Endodermal cell (in vitro differentiated cells): ENCODE measurements at regions not wholly inside any gene's neighbourhood (a gene's known extent, or its start where the extent isn't known, plus 50 kb on each side); places are given as distances from the start of the nearest gene placed in this dataset.

Source experiments
- DNase-seq: peaks from one replicate; pipeline ENCODE4 v3.0.0-alpha.2; 2017
- H3K27ac ChIP-seq: 2 replicates; pipeline ENCODE4 v1.5.1; 2013; ENCODE audit warnings: mild to moderate bottlenecking, low read depth, low read length, moderate library complexity
- H3K27me3 ChIP-seq: 2 replicates; pipeline ENCODE4 v1.6.1; 2013; ENCODE audit warnings: mild to moderate bottlenecking, low read length, moderate library complexity; ENCODE audit not compliant: insufficient read depth, control insufficient read depth, poor library complexity, severe bottlenecking
- H3K36me3 ChIP-seq: 2 replicates; pipeline ENCODE4 v1.7.0; 2013; ENCODE audit warnings: mild to moderate bottlenecking, low read length, moderate library complexity; ENCODE audit not compliant: control insufficient read depth, insufficient read depth
- H3K4me1 ChIP-seq: one replicate; pipeline ENCODE4 v1.7.0; 2013; ENCODE audit warnings: low read length; ENCODE audit not compliant: control insufficient read depth, insufficient read depth
- H3K4me3 ChIP-seq: 2 replicates; pipeline ENCODE4 v1.5.1; 2013; ENCODE audit warnings: mild to moderate bottlenecking, low read length, moderate library complexity
- H3K9ac ChIP-seq: 2 replicates; pipeline ENCODE4 v1.6.1; 2013; ENCODE audit warnings: mild to moderate bottlenecking, low read length, moderate library complexity; ENCODE audit not compliant: poor library complexity, severe bottlenecking; ENCODE audit errors: extremely low read depth
- H3K9me3 ChIP-seq: 2 replicates; pipeline ENCODE4 v1.6.1; 2013; ENCODE audit warnings: mild to moderate bottlenecking, low read length, moderate library complexity; ENCODE audit not compliant: control insufficient read depth
- H3K27ac Mint-ChIP-seq: 2 replicates; pipeline ENCODE4 v1.8.0; 2020; ENCODE audit warnings: mixed read lengths
- H3K27me3 Mint-ChIP-seq: 2 replicates; pipeline ENCODE4 v1.8.0; 2021; ENCODE audit warnings: mild to moderate bottlenecking, mixed read lengths; ENCODE audit not compliant: insufficient read depth
- H3K36me3 Mint-ChIP-seq: 2 replicates; pipeline ENCODE4 v1.8.0; 2020; ENCODE audit warnings: low read depth, mixed read lengths
- H3K4me1 Mint-ChIP-seq: 2 replicates; pipeline ENCODE4 v1.8.0; 2020; ENCODE audit warnings: mixed read lengths
- H3K4me3 Mint-ChIP-seq: 2 replicates; pipeline ENCODE4 v1.8.0; 2020; ENCODE audit warnings: mild to moderate bottlenecking, moderate library complexity, mixed read lengths
- H3K9me3 Mint-ChIP-seq: 2 replicates; pipeline ENCODE4 v1.8.0; 2020; ENCODE audit warnings: mild to moderate bottlenecking, mixed read lengths
- WGBS, 2 experiments: methylation state at CpG; one replicate each; pipeline versions ENCODE4 v1.1.5 to v1.1.7; 2013; ENCODE audit warnings: missing lambda C conversion rate in 2 of 2, mixed read lengths in 1 of 2; ENCODE audit not compliant: insufficient coverage in 1 of 2, insufficient read length in 1 of 2; 5-methylcytosine and 5-hydroxymethylcytosine counted together
- TF ChIP-seq, protein P1 (sequence below): fragments of 200-600 bp; sonication (generic); conservative IDR thresholded peaks from 2 replicates; pipeline ENCODE4 v1.5.0; 2021; ENCODE audit warnings: antibody characterized with exemption, mild to moderate bottlenecking

DNA sequence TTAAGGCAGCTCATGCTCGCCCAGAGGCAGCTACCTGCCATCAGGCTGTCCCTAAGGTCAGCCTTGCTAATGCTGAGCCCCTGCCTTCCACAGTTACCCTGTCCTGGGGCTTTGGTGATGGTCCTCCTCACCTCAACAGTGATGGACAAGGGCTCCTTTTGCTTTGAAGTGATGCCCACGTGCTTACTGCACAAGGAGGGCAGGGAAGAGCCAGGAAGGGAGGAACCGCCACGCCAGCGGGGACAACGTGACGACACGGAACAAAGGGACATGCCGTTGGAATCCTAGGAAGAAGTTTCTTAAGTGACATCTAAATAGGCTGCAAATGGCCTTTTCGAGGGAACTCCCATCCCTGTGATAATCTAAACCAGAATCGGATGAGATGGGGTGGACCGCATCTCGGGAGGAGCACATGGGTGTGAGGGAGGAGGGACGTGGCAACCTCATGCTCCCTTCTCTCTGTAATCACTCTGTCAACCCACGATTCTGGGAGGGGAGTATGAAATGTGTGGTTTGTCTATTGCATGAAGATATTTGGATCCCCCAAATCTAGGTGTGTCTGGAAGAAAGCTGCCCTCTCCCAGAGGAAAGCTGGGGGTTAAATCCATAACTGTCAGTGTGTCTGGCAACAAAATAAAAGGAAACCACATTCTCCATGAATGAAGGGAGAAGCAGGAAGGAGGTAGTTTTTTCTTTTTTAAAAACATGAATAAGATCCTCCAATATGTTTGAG, 110.9 kb upstream of the IRF2BP2 start:
- H3K36me3 ChIP-seq = no peaks in the 10 kb centered on the region
- H3K9ac ChIP-seq = no peak overlapping the region
- DNase-seq = no peak
- Mint-ChIP-seq H3K9me3 (no peaks in the 10 kb centered on the region), H3K27me3 (no peaks in the 10 kb centered on the region), H3K4me3 (no peak overlapping the region), H3K36me3 (no peaks in the 10 kb centered on the region), H3K4me1 (peaks cover 79% of the 10 kb centered on the region), H3K27ac (no peak overlapping the region)
- no peak overlapping the region for H3K4me3 ChIP-seq
- no peaks in the 10 kb centered on the region for H3K9me3 ChIP-seq
- no peak overlapping the region for H3K27ac ChIP-seq
- 95 to 99% methylated on average over 13 to 15 of the region's 15 CpGs for whole genome bisulfite sequencing, 2 experiments
- no peaks in the 10 kb centered on the region for H3K27me3 ChIP-seq
- H3K4me1 ChIP-seq = peaks cover 45% of the 10 kb centered on the region
- TF ChIP-seq, protein P1, sequence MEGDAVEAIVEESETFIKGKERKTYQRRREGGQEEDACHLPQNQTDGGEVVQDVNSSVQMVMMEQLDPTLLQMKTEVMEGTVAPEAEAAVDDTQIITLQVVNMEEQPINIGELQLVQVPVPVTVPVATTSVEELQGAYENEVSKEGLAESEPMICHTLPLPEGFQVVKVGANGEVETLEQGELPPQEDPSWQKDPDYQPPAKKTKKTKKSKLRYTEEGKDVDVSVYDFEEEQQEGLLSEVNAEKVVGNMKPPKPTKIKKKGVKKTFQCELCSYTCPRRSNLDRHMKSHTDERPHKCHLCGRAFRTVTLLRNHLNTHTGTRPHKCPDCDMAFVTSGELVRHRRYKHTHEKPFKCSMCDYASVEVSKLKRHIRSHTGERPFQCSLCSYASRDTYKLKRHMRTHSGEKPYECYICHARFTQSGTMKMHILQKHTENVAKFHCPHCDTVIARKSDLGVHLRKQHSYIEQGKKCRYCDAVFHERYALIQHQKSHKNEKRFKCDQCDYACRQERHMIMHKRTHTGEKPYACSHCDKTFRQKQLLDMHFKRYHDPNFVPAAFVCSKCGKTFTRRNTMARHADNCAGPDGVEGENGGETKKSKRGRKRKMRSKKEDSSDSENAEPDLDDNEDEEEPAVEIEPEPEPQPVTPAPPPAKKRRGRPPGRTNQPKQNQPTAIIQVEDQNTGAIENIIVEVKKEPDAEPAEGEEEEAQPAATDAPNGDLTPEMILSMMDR = no peak

DNA sequence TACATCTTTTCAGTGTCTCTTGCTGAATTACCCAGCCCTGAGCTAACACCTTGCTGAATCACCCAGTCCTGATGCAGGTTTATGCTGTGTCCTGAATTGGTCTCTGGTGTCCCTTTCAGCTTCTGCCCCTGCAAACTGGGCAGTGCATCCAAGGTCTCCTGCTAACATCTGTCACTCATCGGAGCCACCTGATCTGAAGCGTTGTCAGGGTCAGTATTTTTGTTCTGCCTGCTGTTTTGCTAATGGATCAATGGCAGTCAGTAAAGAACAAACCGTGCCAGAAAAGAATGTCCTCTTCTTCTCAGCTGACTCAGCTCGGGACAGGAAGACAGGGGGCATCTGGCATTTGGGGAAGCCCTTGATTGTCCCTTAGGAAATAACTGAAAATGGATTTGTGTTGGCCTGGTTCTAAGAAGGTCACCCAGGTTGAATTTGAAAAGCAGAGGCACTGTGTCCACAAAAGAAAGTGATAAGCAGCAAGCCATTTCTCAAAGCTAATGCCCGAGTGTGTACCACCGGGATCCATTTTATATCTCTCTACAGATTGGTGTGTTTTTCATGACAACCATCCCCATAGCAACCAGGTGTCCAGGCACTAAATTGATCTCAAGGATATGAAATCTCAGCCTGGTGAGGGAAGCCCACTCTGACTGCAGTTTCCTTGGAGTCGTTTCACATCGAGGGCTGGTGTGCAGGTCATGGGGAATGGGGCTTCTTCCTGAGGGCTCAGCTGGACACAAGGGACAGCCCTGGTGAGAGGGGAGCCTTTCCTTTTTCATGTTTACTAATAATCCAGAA, 109.7 kb upstream of the IRF2BP2 start:
- Mint-ChIP-seq H3K4me3 (no peak overlapping the region), H3K9me3 (no peaks in the 10 kb centered on the region), H3K36me3 (no peaks in the 10 kb centered on the region), H3K27me3 (no peaks in the 10 kb centered on the region), H3K27ac (no peak overlapping the region), H3K4me1 (peaks cover 70% of the 10 kb centered on the region)
- Histone ChIP-seq H3K9ac (no peak overlapping the region), H3K4me1 (peaks cover 34% of the 10 kb centered on the region), H3K27me3 (no peaks in the 10 kb centered on the region), H3K4me3 (no peak overlapping the region), H3K36me3 (no peaks in the 10 kb centered on the region), H3K9me3 (no peaks in the 10 kb centered on the region), H3K27ac (no peak overlapping the region)
- no peak for DNase-seq
- 77 to 90% methylated on average over 8 of the region's 8 CpGs for WGBS, 2 experiments
- TF ChIP-seq, protein P1 = no peak

DNA sequence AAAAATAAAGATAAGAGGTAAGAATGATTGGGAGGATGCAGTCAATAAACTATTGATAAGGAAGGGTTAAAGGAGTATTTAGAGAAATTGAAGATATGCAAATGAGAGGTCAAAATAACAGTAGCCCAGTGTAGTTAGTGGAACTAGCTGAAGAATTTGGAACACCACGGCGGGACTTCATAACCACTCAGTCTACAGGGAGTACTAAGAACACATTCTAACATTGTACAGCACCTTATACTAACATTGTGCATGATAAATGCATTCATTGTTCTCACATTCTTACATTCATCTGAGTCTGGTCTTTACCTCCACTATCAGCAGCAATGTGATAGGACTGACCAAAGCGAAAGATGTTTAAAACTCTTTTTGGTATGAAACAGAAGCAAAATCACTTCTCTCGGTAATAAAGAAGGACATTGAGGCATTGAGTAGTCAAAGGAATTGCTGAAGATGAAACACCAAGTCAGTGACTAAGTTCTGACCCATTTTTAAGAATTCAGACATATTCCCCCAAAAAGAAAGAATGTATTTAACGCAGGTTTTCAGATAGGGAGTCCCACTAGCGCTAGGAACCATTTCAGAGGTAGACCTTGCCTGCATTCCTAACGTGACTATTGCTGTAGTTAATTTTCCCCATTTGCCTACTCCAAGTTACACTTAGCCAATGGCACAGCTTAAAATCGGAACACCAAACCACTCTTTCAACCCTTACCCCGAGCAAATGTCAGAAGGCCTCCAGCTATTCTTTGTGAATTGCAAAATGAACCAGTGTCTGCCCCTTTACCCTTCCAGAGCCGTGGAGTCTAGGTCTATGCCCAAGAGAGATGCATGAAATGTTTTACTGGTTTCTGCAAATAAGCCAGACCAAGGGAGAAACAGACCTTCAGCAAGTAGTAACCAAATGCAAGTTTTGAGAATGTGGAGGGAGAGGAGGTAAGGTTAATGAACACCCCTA, 108.8 kb upstream of the IRF2BP2 start:
- no peaks in the 10 kb centered on the region for H3K36me3 ChIP-seq
- H3K27ac ChIP-seq = no peak overlapping the region
- TF ChIP-seq, protein P1 = no peak
- H3K36me3 Mint-ChIP-seq = no peaks in the 10 kb centered on the region
- H3K4me3 Mint-ChIP-seq = no peak overlapping the region
- H3K9me3 ChIP-seq = no peaks in the 10 kb centered on the region
- no peak overlapping the region for H3K4me3 ChIP-seq
- no peak overlapping the region for H3K27ac Mint-ChIP-seq
- H3K4me1 Mint-ChIP-seq = peaks cover 65% of the 10 kb centered on the region
- DNase-seq = no peak
- no peaks in the 10 kb centered on the region for H3K9me3 Mint-ChIP-seq
- 92 to 98% methylated on average over 6 to 10 of the region's 10 CpGs for WGBS, 2 experiments
- peaks cover 27% of the 10 kb centered on the region for H3K4me1 ChIP-seq
- H3K27me3 Mint-ChIP-seq = no peaks in the 10 kb centered on the region
- H3K27me3 ChIP-seq = no peaks in the 10 kb centered on the region
- no peak overlapping the region for H3K9ac ChIP-seq
